IMR-90 (cell line): ENCODE measurements at regions not wholly inside any gene's neighbourhood (a gene's known extent, or its start where the extent isn't known, plus 50 kb on each side); places are given as distances from the start of the nearest gene placed in this dataset.

ENCODE experiments used
- ATAC-seq: fragments of 200-7000 bp; cut with Tn5 transposase; 2 replicates; pipeline ENCODE4 v1.9.1; 2020; ENCODE audit warnings: low read depth, mild to moderate bottlenecking, moderate library complexity
- BruUV-seq: library from RNA; stranded (reverse); fragments of 400-500 nt; replicated peaks from 2 replicates; lab custom pipeline; 2021; lab: Mats Ljungman, UMichigan
- CTCF ChIA-PET: fragments of 300-600 bp; formaldehyde crosslinking; extraction: SDS; loops from one replicate; lab custom pipeline; 2021; ENCODE audit warnings: antibody characterized with exemption; lab: Yijun Ruan, JAX
- POLR2A ChIA-PET: fragments of 300-600 bp; sonication (Branson Sonifier 250); formaldehyde crosslinking; loops from one replicate; lab custom pipeline; 2022; ENCODE audit warnings: antibody characterized with exemption; ENCODE audit not compliant: unreplicated experiment; lab: Charles Lee
- DNase-seq: peaks from one replicate; pipeline ENCODE4 v3.0.0; 2013
- H2AFZ ChIP-seq: replicated peaks from 2 replicates; pipeline ENCODE3; 2013; ENCODE audit warnings: low read length, mild to moderate bottlenecking; ENCODE audit not compliant: poor library complexity
- H2AK5ac ChIP-seq: 2 replicates; pipeline ENCODE4 v1.6.1; 2013; ENCODE audit warnings: low read depth, low read length, inconsistent platforms
- H2AK9ac ChIP-seq: replicated peaks from 2 replicates; pipeline ENCODE3; 2013; ENCODE audit warnings: mild to moderate bottlenecking, low read depth, low read length, moderate library complexity; ENCODE audit not compliant: poor library complexity
- H2BK120ac ChIP-seq: 2 replicates; pipeline ENCODE4 v1.6.1; 2013; ENCODE audit warnings: low read depth, low read length, inconsistent platforms
- H2BK15ac ChIP-seq: 3 replicates; pipeline ENCODE4 v1.6.1; 2013; ENCODE audit warnings: low read depth, low read length, inconsistent platforms
- H2BK20ac ChIP-seq: 2 replicates; pipeline ENCODE4 v1.6.1; 2013; ENCODE audit warnings: low read depth, mild to moderate bottlenecking, inconsistent platforms, low read length, moderate library complexity
- H2BK5ac ChIP-seq: 2 replicates; pipeline ENCODE4 v1.6.1; 2013; ENCODE audit warnings: mild to moderate bottlenecking, low read depth, low read length, inconsistent platforms; ENCODE audit not compliant: poor library complexity, severe bottlenecking
- H3K14ac ChIP-seq: replicated peaks from 2 replicates; pipeline ENCODE4 v1.6.1; 2013; ENCODE audit warnings: low read depth, low read length, inconsistent platforms
- H3K18ac ChIP-seq: 2 replicates; pipeline ENCODE4 v1.6.1; 2013; ENCODE audit warnings: low read depth, low read length, control low read depth
- H3K23ac ChIP-seq: 2 replicates; pipeline ENCODE4 v1.6.1; 2013; ENCODE audit warnings: low read depth, low read length, inconsistent platforms
- H3K27ac ChIP-seq: 2 replicates; pipeline ENCODE4 v1.5.1; 2013; ENCODE audit warnings: mild to moderate bottlenecking, control low read depth, low read length; ENCODE audit not compliant: insufficient read depth
- H3K27me3 ChIP-seq: 2 replicates; pipeline ENCODE4 v1.6.1; 2013; ENCODE audit warnings: low read length; ENCODE audit not compliant: control insufficient read depth, insufficient read depth
- H3K36me3 ChIP-seq: 2 replicates; pipeline ENCODE4 v1.6.1; 2013; ENCODE audit warnings: low read length, mixed read lengths; ENCODE audit not compliant: control insufficient read depth, insufficient read depth
- H3K4ac ChIP-seq: 2 replicates; pipeline ENCODE4 v1.6.1; 2013; ENCODE audit warnings: low read depth, low read length, inconsistent platforms
- H3K4me1 ChIP-seq: 2 replicates; pipeline ENCODE4 v1.6.1; 2013; ENCODE audit warnings: low read length, mixed read lengths; ENCODE audit not compliant: control insufficient read depth, insufficient read depth
- H3K4me2 ChIP-seq: 2 replicates; pipeline ENCODE4 v1.6.1; 2013; ENCODE audit warnings: low read depth, mild to moderate bottlenecking, control low read depth, low read length, moderate library complexity
- H3K4me3 ChIP-seq: 2 replicates; pipeline ENCODE4 v1.5.1; 2013; ENCODE audit warnings: low read depth, mild to moderate bottlenecking, control low read depth, low read length, moderate library complexity; ENCODE audit not compliant: insufficient read depth
- H3K56ac ChIP-seq: 2 replicates; pipeline ENCODE4 v1.6.1; 2013; ENCODE audit warnings: low read length, inconsistent platforms; ENCODE audit not compliant: insufficient read depth; ENCODE audit errors: extremely low read depth
- H3K79me1 ChIP-seq, 2 experiments: 2 replicates each; pipeline ENCODE4 v1.6.1; 2013; ENCODE audit warnings: low read length in 2 of 2, inconsistent platforms in 1 of 2, low read depth in 1 of 2
- H3K9ac ChIP-seq: 2 replicates; pipeline ENCODE4 v1.6.1; 2013; ENCODE audit warnings: low read depth, low read length, control low read depth
- H3K9me1 ChIP-seq: 2 replicates; pipeline ENCODE4 v1.6.1; 2013; ENCODE audit warnings: low read length, inconsistent platforms; ENCODE audit not compliant: insufficient read depth
- H3K9me3 ChIP-seq: 2 replicates; pipeline ENCODE4 v1.6.1; 2013; ENCODE audit warnings: low read length; ENCODE audit not compliant: control insufficient read depth, insufficient read depth
- H4K20me1 ChIP-seq: 2 replicates; pipeline ENCODE4 v1.6.1; 2013; ENCODE audit warnings: low read length, inconsistent platforms; ENCODE audit not compliant: insufficient read depth
- H4K5ac ChIP-seq: 2 replicates; pipeline ENCODE4 v1.6.1; 2013; ENCODE audit warnings: mild to moderate bottlenecking, low read depth, low read length, control low read depth
- H4K8ac ChIP-seq, 2 experiments: 2 replicates each; pipeline ENCODE4 v1.6.1; 2013; ENCODE audit warnings: low read depth in 2 of 2, low read length in 2 of 2, control low read depth in 1 of 2, inconsistent platforms in 1 of 2
- H4K91ac ChIP-seq: 2 replicates; pipeline ENCODE4 v1.6.1; 2013; ENCODE audit warnings: low read depth, low read length, inconsistent platforms; ENCODE audit not compliant: insufficient read depth
- CEBPB ChIP-seq: IDR thresholded peaks from 2 replicates; pipeline ENCODE4 v1.6.1; 2012; ENCODE audit warnings: low read depth, low read length, improper control_type of control experiment
- MAZ ChIP-seq: IDR thresholded peaks from 2 replicates; pipeline ENCODE4 v1.6.1; 2012; ENCODE audit warnings: low read depth, mild to moderate bottlenecking, low read length, improper control_type of control experiment, moderate library complexity, borderline replicate concordance
- NFE2L2 ChIP-seq: fragments of 150-350 bp; IDR thresholded peaks from 2 replicates; pipeline ENCODE4 v1.6.1; 2016; ENCODE audit warnings: low read depth, mild to moderate bottlenecking, low read length
- SMC3 ChIP-seq: fragments of 150-350 bp; IDR thresholded peaks from 2 replicates; pipeline ENCODE4 v1.6.1; 2016; ENCODE audit warnings: low read depth, mild to moderate bottlenecking, antibody characterized with exemption, low read length, moderate library complexity
- WGBS, 2 experiments: methylation state at CpG; one replicate each; pipeline versions ENCODE4 v1.1.5 to v1.1.7; 2013; ENCODE audit warnings: missing lambda C conversion rate in 2 of 2; ENCODE audit not compliant: insufficient read length in 1 of 2; ENCODE audit errors: extremely low coverage in 2 of 2; 5-methylcytosine and 5-hydroxymethylcytosine counted together
- dilution Hi-C: fragments of 300-500 bp; cut with HindIII; formaldehyde crosslinking; loops from one replicate; pipeline ENCODE4 v1.14.3; 2018; ENCODE audit warnings: low sequenced_read_pairs; ENCODE audit not compliant: unreplicated experiment
- in situ Hi-C: fragments of 300-500 bp; cut with MboI; formaldehyde crosslinking; loops from 3 replicates; pipeline ENCODE4 v1.14.3; 2019; ENCODE audit warnings: low sequenced_read_pairs, inconsistent platforms, mixed read lengths
- intact Hi-C: fragments of 100-400 bp; cut with micrococcal nuclease; formaldehyde crosslinking; loops from 2 replicates; pipeline ENCODE4 v1.10.0; 2022

DNA sequence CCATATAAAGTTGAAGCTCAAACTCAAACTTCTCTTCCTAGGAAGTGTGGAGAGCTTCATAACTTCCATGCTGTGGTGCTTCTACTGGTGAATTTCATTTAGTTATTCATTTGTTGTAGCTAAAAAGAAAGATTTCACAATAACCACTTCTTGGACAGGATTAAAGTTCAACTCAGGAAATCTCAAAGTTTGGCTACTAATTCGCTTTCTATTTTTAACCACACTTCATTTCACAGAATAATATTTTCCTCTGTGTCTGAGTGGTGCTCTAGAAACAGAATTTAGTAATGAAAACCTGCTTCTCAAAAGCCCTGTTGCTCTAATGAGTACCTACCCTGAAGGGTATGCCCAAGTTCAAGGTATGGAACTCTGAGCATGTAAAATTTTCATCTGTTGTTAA is 73.9 kb downstream of the ACTBL2 start:
- H3K4me2 ChIP-seq, result peak overlapping the region; percentile 59; the same call in 1 of the 2 replicates
- no peak overlapping the region; the same call in 1 of the 2 replicates for H3K23ac ChIP-seq
- no peaks in the 10 kb centered on the region for H3K27me3 ChIP-seq
- H3K18ac ChIP-seq, result 0 out of 2 replicates have a peak overlapping the region, but pooled peaks have one; percentile 3
- no peak overlapping the region for H3K14ac ChIP-seq
- no peaks in the 10 kb centered on the region for H4K20me1 ChIP-seq
- POLR2A ChIA-PET, result no interaction called here
- in situ Hi-C loops (loop anchor here (25.0 kb wide), 1 partner anchor 1054 kb away; the partner anchor contains the start of gene PLK2), dilution Hi-C loops (no loop called here), intact Hi-C loops (loop anchor here (1.0 kb wide), 1 partner anchor 89 kb away; no protein-coding TSS in a partner anchor)
- H2AK9ac ChIP-seq, result no peak overlapping the region
- no peak overlapping the region for H3K4me3 ChIP-seq
- peak overlapping the region; percentile 37 for H2BK5ac ChIP-seq
- H3K4ac ChIP-seq, result no peak overlapping the region
- H3K9ac ChIP-seq, result no peak overlapping the region
- H4K91ac ChIP-seq, result no peak overlapping the region
- H3K56ac ChIP-seq, result no peak overlapping the region
- no peak overlapping the region for H4K8ac ChIP-seq
- no peak overlapping the region for H2BK15ac ChIP-seq
- no peak overlapping the region for H4K5ac ChIP-seq
- CTCF ChIA-PET, result interaction anchor here (0.6 to 0.7 kb wide), 2 partner anchors 32 to 66 kb away, joined by 3 read pairs; no protein-coding TSS in a partner anchor
- H3K9me3 ChIP-seq, result no peaks in the 10 kb centered on the region
- H3K9me1 ChIP-seq, result no peaks in the 10 kb centered on the region
- no peaks in the 10 kb centered on the region for H3K79me1 ChIP-seq
- TF ChIP-seq SMC3 (no peak), CEBPB (peak; percentile 86), NFE2L2 (no peak), MAZ (no peak)
- no peak overlapping the region for H2BK20ac ChIP-seq
- no peak for ATAC-seq
- H2BK120ac ChIP-seq, result peak overlapping the region; percentile 46; the same call in 1 of the 2 replicates
- H3K27ac ChIP-seq, result 0 out of 2 replicates have a peak overlapping the region, but pooled peaks have one; percentile 12
- no peak overlapping the region for H2AK5ac ChIP-seq
- no peaks in the 10 kb centered on the region for H3K36me3 ChIP-seq
- H2AFZ ChIP-seq, result no peak overlapping the region
- BruUV-seq, result no TSS peak
- WGBS, 2 experiments, result no CpG with 5 or more reads among the region's 1 CpG
- DNase-seq, result peak; percentile 63
- H3K4me1 ChIP-seq, result peaks cover 11% of the 10 kb centered on the region
